RWPE2 (cell line): ENCODE measurements at regions not wholly inside any gene's neighbourhood (a gene's known extent, or its start where the extent isn't known, plus 50 kb on each side); places are given as distances from the start of the nearest gene placed in this dataset.

Experiments used
- ATAC-seq: fragments of 200-7000 bp; cut with Tn5 transposase; 3 replicates; pipeline ENCODE4 v1.9.1; 2021; ENCODE audit warnings: low read depth
- DNase-seq: peaks from one replicate; pipeline ENCODE4 v3.0.0-alpha.2; 2020; ENCODE audit warnings: low spot score
- H3K27ac ChIP-seq: fragments of 450-650 bp; 2 replicates; pipeline ENCODE4 v1.5.1; 2017; ENCODE audit warnings: mild to moderate bottlenecking; ENCODE audit not compliant: poor library complexity, severe bottlenecking
- H3K27me3 ChIP-seq: fragments of 250-450 bp; sonication (Bioruptor Pico); 2 replicates; pipeline ENCODE4 v1.5.1; 2021; ENCODE audit warnings: mild to moderate bottlenecking, moderate library complexity; ENCODE audit not compliant: insufficient read depth, poor library complexity, severe bottlenecking
- H3K36me3 ChIP-seq: fragments of 250-450 bp; sonication (Bioruptor Pico); 2 replicates; pipeline ENCODE4 v1.5.1; 2020; ENCODE audit warnings: low read depth, mild to moderate bottlenecking, moderate library complexity
- H3K4me1 ChIP-seq: fragments of 250-450 bp; sonication (Bioruptor Pico); 2 replicates; pipeline ENCODE4 v1.5.1; 2021; ENCODE audit warnings: mild to moderate bottlenecking, moderate library complexity; ENCODE audit not compliant: insufficient read depth, poor library complexity, severe bottlenecking
- H3K4me3 ChIP-seq: fragments of 250-450 bp; sonication (Bioruptor Pico); 2 replicates; pipeline ENCODE4 v1.5.1; 2021; ENCODE audit warnings: mild to moderate bottlenecking, moderate library complexity; ENCODE audit not compliant: severe bottlenecking
- H3K9me3 ChIP-seq: fragments of 250-450 bp; sonication (Bioruptor Pico); 2 replicates; pipeline ENCODE4 v1.5.1; 2021; ENCODE audit warnings: mild to moderate bottlenecking, moderate library complexity; ENCODE audit not compliant: severe bottlenecking
- CTCF ChIP-seq: fragments of 450-650 bp; IDR thresholded peaks from one replicate; pipeline ENCODE4 v1.5.1; 2017; ENCODE audit warnings: mild to moderate bottlenecking, moderate library complexity; ENCODE audit not compliant: poor library complexity, severe bottlenecking

- TF ChIP-seq CTCF, result no peak
- no peak for DNase-seq
- Histone ChIP-seq H3K9me3 (no peaks in the 10 kb centered on the region), H3K27me3 (no peaks in the 10 kb centered on the region), H3K4me3 (no peak overlapping the region), H3K36me3 (no peaks in the 10 kb centered on the region), H3K27ac (no peak overlapping the region), H3K4me1 (no peaks in the 10 kb centered on the region)
- no peak for ATAC-seq
Measured at GRCh38 chr6:48678390-48678789, 567.4 kb upstream of the PTCHD4 start.

GRCh38 chr6:48671505-48671904, 560.5 kb upstream of the PTCHD4 start:
- ATAC-seq (no peak), DNase-seq (no peak)
- Histone ChIP-seq H3K27me3 (no peaks in the 10 kb centered on the region), H3K4me3 (no peak overlapping the region), H3K27ac (no peak overlapping the region), H3K4me1 (no peaks in the 10 kb centered on the region), H3K36me3 (no peaks in the 10 kb centered on the region), H3K9me3 (no peaks in the 10 kb centered on the region)
- TF ChIP-seq CTCF, result no peak

- ATAC-seq (no peak), DNase-seq (no peak)
- no peak overlapping the region for H3K27ac ChIP-seq
- no peak overlapping the region for H3K4me3 ChIP-seq
- H3K9me3 ChIP-seq, result no peaks in the 10 kb centered on the region
- no peaks in the 10 kb centered on the region for H3K4me1 ChIP-seq
- no peaks in the 10 kb centered on the region for H3K27me3 ChIP-seq
- TF ChIP-seq CTCF, result no peak
- H3K36me3 ChIP-seq, result no peaks in the 10 kb centered on the region
Measured at GRCh38 chr6:48670546-48670945, 559.5 kb upstream of the PTCHD4 start.

DNA sequence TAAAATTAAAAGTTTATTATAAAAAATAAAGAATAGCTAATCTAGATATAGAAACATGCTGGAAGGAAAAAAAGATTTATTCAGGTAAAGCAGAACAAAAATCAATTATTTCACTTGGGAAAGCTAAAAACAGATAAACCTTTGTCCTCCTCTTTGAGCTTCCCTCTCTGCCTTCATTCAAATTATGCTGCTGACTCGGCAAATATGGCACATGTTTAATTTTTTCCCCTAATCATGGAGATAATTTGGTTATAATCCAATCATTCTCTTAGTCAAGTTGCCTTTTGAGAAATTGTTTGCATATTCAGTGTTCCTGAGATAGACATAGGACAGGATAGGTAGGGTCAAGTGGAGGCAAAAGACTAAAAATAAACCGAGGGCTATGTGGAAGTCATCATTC, 556.8 kb upstream of the PTCHD4 start:
- H3K4me3 ChIP-seq, result no peak overlapping the region
- H3K36me3 ChIP-seq, result no peaks in the 10 kb centered on the region
- ATAC-seq (no peak), DNase-seq (no peak)
- no peak overlapping the region for H3K27ac ChIP-seq
- no peak for TF ChIP-seq CTCF
- H3K4me1 ChIP-seq, result no peaks in the 10 kb centered on the region
- H3K27me3 ChIP-seq, result no peaks in the 10 kb centered on the region
- no peaks in the 10 kb centered on the region for H3K9me3 ChIP-seq

GRCh38 chr6:48664826-48665225, 553.8 kb upstream of the PTCHD4 start:
- H3K9me3 ChIP-seq, result no peaks in the 10 kb centered on the region
- DNase-seq, result no peak
- no peak overlapping the region for H3K4me3 ChIP-seq
- no peak for ATAC-seq
- no peak overlapping the region for H3K27ac ChIP-seq
- no peaks in the 10 kb centered on the region for H3K27me3 ChIP-seq
- H3K4me1 ChIP-seq, result no peaks in the 10 kb centered on the region
- TF ChIP-seq CTCF, result no peak
- H3K36me3 ChIP-seq, result no peaks in the 10 kb centered on the region
